K562 (cell line): ENCODE measurements at regions not wholly inside any gene's neighbourhood (a gene's known extent, or its start where the extent isn't known, plus 50 kb on each side); places are given as distances from the start of the nearest gene placed in this dataset.

Experiments used
- ATAC-seq: fragments of 200-7000 bp; cut with Tn5 transposase; 3 replicates; pipeline ENCODE4 v1.9.1; 2020; ENCODE audit warnings: moderate library complexity
- BruUV-seq: library from RNA; stranded (reverse); fragments of 400-500 nt; replicated peaks from 2 replicates; lab custom pipeline; 2021; lab: Mats Ljungman, UMichigan
- CTCF ChIA-PET: fragments of 300-600 bp; formaldehyde crosslinking; extraction: SDS; loops from one replicate; lab custom pipeline; 2021; ENCODE audit warnings: low intra/inter-chr PET ratio; lab: Yijun Ruan, JAX
- POLR2A ChIA-PET: fragments of 300-600, 350-650 bp; sonication (Branson Sonifier 250); formaldehyde crosslinking; extraction: SDS; loops from one replicate; lab custom pipeline; 2021; ENCODE audit warnings: antibody characterized with exemption, inconsistent platforms; lab: Yijun Ruan, JAX
- DNase-seq, 4 experiments: peaks; one replicate each; pipeline versions ENCODE4 v3.0.0 to v3.0.0-alpha.2; 2011 to 2018; ENCODE audit warnings: low spot score in 3 of 4, mixed read lengths in 3 of 4; ENCODE audit errors: extremely low read depth in 1 of 4
- FAIRE-seq: peaks from 2 replicates; lab custom pipeline; 2011; peaks lifted over from hg19 to GRCh38; lab: Jason Lieb, UNC
- H2AFZ ChIP-seq: 2 replicates; pipeline ENCODE4 v1.6.0; 2011; ENCODE audit warnings: low read depth, low read length, control low read depth, inconsistent platforms
- H3K27ac ChIP-seq: fragments of 200-600 bp; 3 replicates; pipeline ENCODE4 v1.8.0; 2011; ENCODE audit warnings: low read depth, mild to moderate bottlenecking, control low read depth, inconsistent platforms, low read length, moderate library complexity, mixed read lengths; ENCODE audit errors: extremely low read depth
- H3K27me3 ChIP-seq, 2 experiments: fragments of 300-600 bp in 1 of 2; 2 replicates in 1 of 2; 3 replicates in 1 of 2; pipeline versions ENCODE4 v1.6.0 to v1.8.0; 2011; ENCODE audit warnings: inconsistent platforms in 2 of 2, low read length in 2 of 2, mild to moderate bottlenecking in 1 of 2, mixed read lengths in 1 of 2, moderate library complexity in 1 of 2; ENCODE audit not compliant: control insufficient read depth in 2 of 2, insufficient read depth in 2 of 2
- H3K36me3 ChIP-seq: fragments of 300-600 bp; 3 replicates; pipeline ENCODE4 v1.8.0; 2011; ENCODE audit warnings: mild to moderate bottlenecking, low read length, inconsistent platforms; ENCODE audit not compliant: control insufficient read depth, insufficient read depth
- H3K4me1 ChIP-seq, 2 experiments: fragments of 200-600 bp in 1 of 2; replicated peaks in 1 of 2; 2 replicates in 1 of 2; 3 replicates in 1 of 2; pipeline versions ENCODE4 v1.5.1 to v1.8.0; 2011; ENCODE audit warnings: inconsistent platforms in 2 of 2, low read length in 2 of 2, mild to moderate bottlenecking in 1 of 2, mixed read lengths in 1 of 2, moderate library complexity in 1 of 2; ENCODE audit not compliant: control insufficient read depth in 2 of 2, insufficient read depth in 2 of 2
- H3K4me2 ChIP-seq: 2 replicates; pipeline ENCODE4 v1.6.1; 2011; ENCODE audit warnings: low read length, control low read depth, inconsistent platforms, mixed read lengths; ENCODE audit not compliant: insufficient read depth
- H3K4me3 ChIP-seq: fragments of 200-600 bp; sonication (generic), shearing (Covaris generic); 2 replicates; pipeline ENCODE4 v1.5.1; 2016; ENCODE audit warnings: control low read depth, inconsistent platforms
- H3K79me2 ChIP-seq: fragments of 200-600 bp; 3 replicates; pipeline ENCODE4 v1.8.0; 2011; ENCODE audit warnings: low read length, inconsistent platforms; ENCODE audit not compliant: control insufficient read depth, insufficient read depth
- H3K9ac ChIP-seq, 2 experiments: 2 replicates each; pipeline versions ENCODE4 v1.6.0 to v1.6.1; 2011; ENCODE audit warnings: low read depth in 2 of 2, low read length in 2 of 2, control low read depth in 1 of 2, inconsistent platforms in 1 of 2, mild to moderate bottlenecking in 1 of 2, mixed read lengths in 1 of 2; ENCODE audit not compliant: insufficient read depth in 1 of 2
- H3K9me1 ChIP-seq: one replicate; pipeline ENCODE4 v1.6.0; 2011; ENCODE audit warnings: inconsistent platforms, mild to moderate bottlenecking, low read length, moderate library complexity; ENCODE audit not compliant: control insufficient read depth, insufficient read depth
- H3K9me3 ChIP-seq: replicated peaks from 2 replicates; pipeline ENCODE4 v1.5.1; 2011; ENCODE audit warnings: low read depth, low read length, inconsistent platforms; ENCODE audit not compliant: control insufficient read depth, insufficient read depth
- H4K20me1 ChIP-seq: replicated peaks from 2 replicates; pipeline ENCODE4 v1.6.1; 2011; ENCODE audit warnings: low read length, inconsistent platforms, mixed read lengths; ENCODE audit not compliant: control insufficient read depth, insufficient read depth
- CBX2 ChIP-seq: fragments of 200-600 bp; sonication (generic); IDR thresholded peaks from one replicate; pipeline ENCODE4 v1.6.1; 2012; ENCODE audit warnings: mild to moderate bottlenecking, low read length, inconsistent platforms; ENCODE audit not compliant: insufficient read depth, poor library complexity, severe bottlenecking
- COPS2 ChIP-seq: fragments of 450-650 bp; conservative IDR thresholded peaks from 2 replicates; pipeline ENCODE4 v1.6.1; 2016; ENCODE audit warnings: mild to moderate bottlenecking, moderate library complexity
- NR1H2 ChIP-seq: sonication (generic); formaldehyde crosslinking; IDR thresholded peaks from 2 replicates; pipeline ENCODE4 v1.4.0; 2020; ENCODE audit warnings: mild to moderate bottlenecking, missing genetic modification reagents
- ZNF24 ChIP-seq: fragments of 450-650 bp; IDR thresholded peaks from 2 replicates; pipeline ENCODE4 v1.6.1; 2016
- WGBS: fragments of 100-300 bp; shearing (Covaris generic); methylation state at CpG from one replicate; pipeline ENCODE4 v1.1.6; 2016; ENCODE audit warnings: low coverage, mixed read lengths; ENCODE audit not compliant: insufficient coverage; ENCODE audit errors: missing lambda C conversion rate; 5-methylcytosine and 5-hydroxymethylcytosine counted together
- in situ Hi-C: fragments of 300-500 bp; cut with MboI; formaldehyde crosslinking; loops from 4 replicates; pipeline ENCODE4 v1.15.0; 2018; ENCODE audit warnings: inconsistent platforms, mixed read lengths
- intact Hi-C: fragments of 100-400 bp; cut with micrococcal nuclease; formaldehyde crosslinking; loops from 2 replicates; pipeline ENCODE4 v1.14.2; 2022

GRCh38 chr6:166824146-166824879 lies 132.0 kb downstream of the RNASET2 start:
- Histone ChIP-seq H3K9me3 (no peaks in the 10 kb centered on the region), H3K4me3 (no peak overlapping the region), H3K79me2 (no peaks in the 10 kb centered on the region), H3K4me2 (no peak overlapping the region), H3K27ac (no peak overlapping the region), H3K9ac (no peak overlapping the region), H4K20me1 (0 out of 2 replicates have a peak, but pooled peaks cover 2% of the 10 kb centered on the region), H3K4me1 (no peaks in the 10 kb centered on the region; a peak in 1 of 5 replicates), H3K9me1 (no peaks in the 10 kb centered on the region), H3K27me3 (peaks cover 8 to 25% of the 10 kb centered on the region in 2 experiments; a peak in 4 of 5 replicates), H3K36me3 (no peaks in the 10 kb centered on the region), H2AFZ (no peak overlapping the region)
- ChIA-PET POLR2A (interaction anchor here (0.8 kb wide), 1 partner anchor 9 kb away, joined by 4 read pairs; no protein-coding TSS in a partner anchor), CTCF (no interaction called here)
- FAIRE-seq (no peak), ATAC-seq (no peak), DNase-seq (no peak)
- intact Hi-C loops (no loop called here), in situ Hi-C loops (no loop called here)
- 13% methylated on average over 10 of the region's 10 CpGs for WGBS
- no TSS peak for BruUV-seq
- no peak for TF ChIP-seq COPS2
- TF ChIP-seq NR1H2 = no peak

GRCh38 chr6:166822609-166823008 lies 133.7 kb downstream of the RNASET2 start:
- CTCF ChIA-PET = no interaction called here
- Histone ChIP-seq H3K9me1 (no peaks in the 10 kb centered on the region), H3K27me3 (peaks cover 11 to 34% of the 10 kb centered on the region in 2 experiments; a peak in 4 of 5 replicates), H4K20me1 (0 out of 2 replicates have a peak, but pooled peaks cover 2% of the 10 kb centered on the region), H3K79me2 (no peaks in the 10 kb centered on the region), H3K36me3 (no peaks in the 10 kb centered on the region), H3K9ac (no peak overlapping the region), H2AFZ (no peak overlapping the region), H3K4me3 (no peak overlapping the region), H3K9me3 (no peaks in the 10 kb centered on the region), H3K27ac (no peak overlapping the region), H3K4me2 (no peak overlapping the region), H3K4me1 (no peaks in the 10 kb centered on the region; a peak in 1 of 5 replicates)
- FAIRE-seq (no peak), ATAC-seq (no peak), DNase-seq (no peak)
- intact Hi-C loops = no loop called here
- POLR2A ChIA-PET = no interaction called here
- TF ChIP-seq CBX2 (no peak), ZNF24 (peak; percentile 62; the same call in 1 of the 2 replicates)
- 0% methylated on average over 1 of the region's 1 CpG for WGBS
- BruUV-seq = no TSS peak
- in situ Hi-C loops = no loop called here
